Progenitor cell of endocrine pancreas (in vitro differentiated cells): ENCODE measurements at regions not wholly inside any gene's neighbourhood (a gene's known extent, or its start where the extent isn't known, plus 50 kb on each side); places are given as distances from the start of the nearest gene placed in this dataset.

ENCODE experiments used
- DNase-seq: peaks from one replicate; pipeline ENCODE4 v3.0.0; 2021; ENCODE audit warnings: low spot score; ENCODE audit not compliant: unreplicated experiment
- H3K27ac Mint-ChIP-seq: 2 replicates; pipeline ENCODE4 v1.8.0; 2021; ENCODE audit warnings: mild to moderate bottlenecking, moderate library complexity, mixed read lengths
- H3K27me3 Mint-ChIP-seq: 2 replicates; pipeline ENCODE4 v1.8.0; 2021; ENCODE audit warnings: mixed read lengths
- H3K36me3 Mint-ChIP-seq: 2 replicates; pipeline ENCODE4 v1.8.0; 2022; ENCODE audit warnings: mixed read lengths; ENCODE audit not compliant: insufficient read depth
- H3K4me1 Mint-ChIP-seq: 2 replicates; pipeline ENCODE4 v1.8.0; 2021; ENCODE audit warnings: low read depth, mixed read lengths
- H3K4me3 Mint-ChIP-seq: 2 replicates; pipeline ENCODE4 v1.8.0; 2021; ENCODE audit warnings: low read depth, mild to moderate bottlenecking, moderate library complexity, mixed read lengths
- H3K9me3 Mint-ChIP-seq: 2 replicates; pipeline ENCODE4 v1.8.0; 2021; ENCODE audit warnings: low read depth, mixed read lengths
- TF ChIP-seq, protein P1 (sequence below): fragments of 200-600 bp; sonication (generic); IDR thresholded peaks from one replicate; pipeline ENCODE4 v1.5.0; 2021; ENCODE audit warnings: antibody characterized with exemption, mild to moderate bottlenecking; ENCODE audit not compliant: unreplicated experiment

DNA sequence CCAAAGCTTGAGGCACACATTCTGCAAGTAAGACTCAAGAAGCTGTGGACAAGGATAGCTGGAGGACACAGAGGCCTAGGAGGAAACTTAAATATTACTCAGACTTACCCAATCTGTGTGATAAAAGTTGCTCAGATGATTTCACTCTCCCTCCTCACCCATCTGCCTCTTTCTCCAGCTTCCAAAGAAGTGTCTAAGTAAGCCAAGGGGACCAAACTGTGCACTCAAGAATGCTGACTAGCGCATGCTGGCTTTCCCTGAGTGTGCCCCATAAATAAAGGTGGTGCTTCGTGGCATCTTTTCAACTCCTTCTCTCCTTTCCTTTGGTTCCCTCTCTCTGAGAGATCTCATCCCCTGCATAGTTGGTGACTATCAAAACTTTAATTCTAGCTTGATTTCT is 211.0 kb upstream of the LMCD1 start:
- DNase-seq, result no peak
- no peaks in the 10 kb centered on the region for H3K36me3 Mint-ChIP-seq
- H3K4me1 Mint-ChIP-seq, result peaks cover 5% of the 10 kb centered on the region
- H3K27ac Mint-ChIP-seq, result no peak overlapping the region
- H3K9me3 Mint-ChIP-seq, result no peaks in the 10 kb centered on the region
- H3K27me3 Mint-ChIP-seq, result peaks cover 3% of the 10 kb centered on the region
- TF ChIP-seq, protein P1, sequence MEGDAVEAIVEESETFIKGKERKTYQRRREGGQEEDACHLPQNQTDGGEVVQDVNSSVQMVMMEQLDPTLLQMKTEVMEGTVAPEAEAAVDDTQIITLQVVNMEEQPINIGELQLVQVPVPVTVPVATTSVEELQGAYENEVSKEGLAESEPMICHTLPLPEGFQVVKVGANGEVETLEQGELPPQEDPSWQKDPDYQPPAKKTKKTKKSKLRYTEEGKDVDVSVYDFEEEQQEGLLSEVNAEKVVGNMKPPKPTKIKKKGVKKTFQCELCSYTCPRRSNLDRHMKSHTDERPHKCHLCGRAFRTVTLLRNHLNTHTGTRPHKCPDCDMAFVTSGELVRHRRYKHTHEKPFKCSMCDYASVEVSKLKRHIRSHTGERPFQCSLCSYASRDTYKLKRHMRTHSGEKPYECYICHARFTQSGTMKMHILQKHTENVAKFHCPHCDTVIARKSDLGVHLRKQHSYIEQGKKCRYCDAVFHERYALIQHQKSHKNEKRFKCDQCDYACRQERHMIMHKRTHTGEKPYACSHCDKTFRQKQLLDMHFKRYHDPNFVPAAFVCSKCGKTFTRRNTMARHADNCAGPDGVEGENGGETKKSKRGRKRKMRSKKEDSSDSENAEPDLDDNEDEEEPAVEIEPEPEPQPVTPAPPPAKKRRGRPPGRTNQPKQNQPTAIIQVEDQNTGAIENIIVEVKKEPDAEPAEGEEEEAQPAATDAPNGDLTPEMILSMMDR, result no peak
- H3K4me3 Mint-ChIP-seq, result no peak overlapping the region

DNA sequence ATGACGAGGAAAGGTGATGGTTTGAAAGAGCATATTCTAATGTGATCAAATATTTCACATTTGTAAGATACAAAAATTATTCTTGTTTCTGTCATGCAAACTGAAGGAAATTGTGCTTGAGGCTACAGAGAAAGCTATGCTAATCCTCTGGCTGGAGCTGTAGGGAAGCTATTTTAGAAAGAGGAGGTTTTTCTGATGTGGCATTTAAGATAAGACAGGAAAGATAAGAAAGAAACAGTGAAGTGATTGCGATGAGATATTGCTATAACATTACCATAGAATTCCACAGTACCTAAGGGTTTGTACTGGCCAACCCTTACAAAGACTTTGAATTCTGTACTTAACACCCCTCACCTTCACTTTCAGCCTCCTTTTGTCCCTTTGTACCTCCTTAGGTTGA is 205.2 kb upstream of the LMCD1 start:
- H3K27ac Mint-ChIP-seq, result no peak overlapping the region
- H3K9me3 Mint-ChIP-seq, result no peaks in the 10 kb centered on the region
- H3K4me1 Mint-ChIP-seq, result peaks cover 2% of the 10 kb centered on the region
- TF ChIP-seq, protein P1, result no peak
- no peaks in the 10 kb centered on the region for H3K36me3 Mint-ChIP-seq
- H3K27me3 Mint-ChIP-seq, result no peaks in the 10 kb centered on the region
- DNase-seq, result no peak
- H3K4me3 Mint-ChIP-seq, result no peak overlapping the region

DNA sequence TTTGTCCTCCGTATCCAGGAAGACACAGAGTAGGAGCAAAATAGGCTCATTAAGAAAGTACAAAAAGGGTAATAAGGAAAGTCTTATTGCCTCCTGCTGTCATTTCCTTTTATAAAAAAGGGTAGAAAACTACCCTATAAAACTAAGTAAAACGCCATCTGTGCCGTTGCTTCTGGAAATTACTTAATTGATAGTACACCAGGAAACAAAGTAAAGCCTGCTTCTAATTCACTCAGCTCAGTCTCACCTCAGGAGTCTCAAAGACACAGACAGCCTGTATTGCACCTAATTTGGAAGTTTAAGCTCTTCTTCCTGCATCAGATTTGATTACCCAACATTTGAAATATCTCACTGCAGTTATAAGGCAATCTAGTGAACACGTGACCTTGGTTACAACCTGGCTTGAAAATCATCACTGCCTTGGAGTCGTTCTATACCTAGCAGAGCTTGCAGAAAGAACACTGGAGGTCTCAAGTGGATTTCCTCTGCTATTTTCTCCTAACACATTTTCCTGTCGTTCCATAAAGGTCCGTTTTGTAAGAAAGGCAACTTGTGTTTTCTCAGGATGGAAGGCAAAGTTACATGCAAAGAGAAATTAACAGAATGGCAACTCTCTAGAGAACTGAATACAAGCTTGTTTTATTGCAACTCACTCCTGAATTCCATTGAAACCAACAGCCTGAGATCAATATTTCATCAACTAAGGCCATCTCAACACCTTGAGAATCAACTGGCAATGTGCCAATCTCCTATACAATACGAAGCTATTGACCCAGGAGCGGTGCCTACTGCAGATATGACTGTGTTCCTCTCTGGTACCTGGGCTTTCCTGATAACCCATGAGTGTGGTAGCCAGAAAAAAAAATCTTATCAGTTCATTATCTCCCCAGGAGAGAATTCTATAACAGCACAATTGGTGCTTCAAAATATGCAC is 203.3 kb upstream of the LMCD1 start:
- H3K9me3 Mint-ChIP-seq, result no peaks in the 10 kb centered on the region
- H3K27me3 Mint-ChIP-seq, result no peaks in the 10 kb centered on the region
- no peak for DNase-seq
- no peak overlapping the region for H3K27ac Mint-ChIP-seq
- H3K4me3 Mint-ChIP-seq, result no peak overlapping the region
- TF ChIP-seq, protein P1, result no peak
- no peaks in the 10 kb centered on the region for H3K36me3 Mint-ChIP-seq
- H3K4me1 Mint-ChIP-seq, result peaks cover 2% of the 10 kb centered on the region

DNA sequence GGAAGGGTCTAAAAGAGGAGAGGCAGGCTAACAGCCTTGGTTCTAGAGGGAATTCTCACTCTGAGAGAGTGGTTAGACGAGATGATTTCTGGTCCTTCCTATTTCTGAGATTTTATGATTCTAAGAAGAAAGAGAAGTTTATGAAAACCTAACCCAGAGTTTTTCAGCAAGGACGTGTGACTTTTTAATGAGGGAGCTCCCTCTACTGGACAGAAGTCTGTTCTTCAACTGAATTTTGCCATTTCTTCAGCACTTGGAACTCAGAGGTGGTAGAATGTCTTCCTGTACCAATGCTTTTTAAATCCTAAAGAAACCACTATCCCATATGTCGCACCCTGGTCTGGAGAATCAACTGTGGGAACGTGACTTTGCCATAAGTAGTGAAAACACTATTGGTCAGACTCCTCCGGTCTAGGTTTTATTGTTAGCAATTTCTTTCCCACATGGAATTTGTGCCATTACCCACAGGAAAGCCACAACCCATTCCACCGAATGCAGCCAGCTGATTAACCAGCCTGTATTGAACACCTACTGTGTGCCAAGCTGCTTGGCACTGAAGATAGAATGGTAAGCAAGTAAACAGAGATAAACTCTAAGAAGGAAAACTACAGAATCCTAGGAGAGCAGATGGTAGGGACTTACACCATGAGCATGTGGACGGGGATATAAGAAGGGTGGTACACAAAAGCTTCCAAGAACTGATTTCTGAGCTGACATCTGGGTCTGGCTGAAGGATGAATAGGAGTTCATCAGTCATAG is 199.5 kb upstream of the LMCD1 start:
- TF ChIP-seq, protein P1, result peak; percentile 86
- no peak for DNase-seq
- Mint-ChIP-seq H3K27me3 (no peaks in the 10 kb centered on the region), H3K27ac (no peak overlapping the region), H3K4me3 (no peak overlapping the region), H3K4me1 (peaks cover 10% of the 10 kb centered on the region), H3K9me3 (no peaks in the 10 kb centered on the region), H3K36me3 (no peaks in the 10 kb centered on the region)

DNA sequence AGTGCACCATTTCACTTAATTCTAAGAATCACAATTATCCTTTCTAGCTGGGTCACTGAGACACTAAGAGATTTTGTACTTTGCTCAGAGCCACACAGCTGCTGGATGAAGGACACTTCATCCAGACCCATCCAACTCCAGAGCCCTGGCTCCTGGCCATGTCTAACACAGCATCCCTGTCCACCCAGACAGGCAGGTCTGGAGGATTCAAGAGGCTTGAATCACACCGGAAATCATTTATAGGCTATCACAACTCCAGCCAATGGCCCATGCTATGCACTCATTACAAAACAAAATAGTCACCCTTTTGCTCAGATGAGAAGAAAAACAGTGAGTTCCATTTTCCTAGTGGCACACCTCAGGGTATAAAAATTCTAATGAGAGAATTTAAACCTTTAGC is 198.2 kb upstream of the LMCD1 start:
- TF ChIP-seq, protein P1, result no peak
- Mint-ChIP-seq H3K27ac (no peak overlapping the region), H3K36me3 (no peaks in the 10 kb centered on the region), H3K27me3 (no peaks in the 10 kb centered on the region), H3K4me3 (no peak overlapping the region), H3K9me3 (no peaks in the 10 kb centered on the region), H3K4me1 (peaks cover 8% of the 10 kb centered on the region)
- no peak for DNase-seq
